AG04449 (cell line): ENCODE measurements at regions not wholly inside any gene's neighbourhood (a gene's known extent, or its start where the extent isn't known, plus 50 kb on each side); places are given as distances from the start of the nearest gene placed in this dataset.

ENCODE experiments used
- CTCF ChIA-PET: fragments of 350-600 bp; formaldehyde crosslinking; extraction: SDS; loops from one replicate; lab custom pipeline; 2021; ENCODE audit warnings: antibody characterized with exemption; lab: Yijun Ruan, JAX
- POLR2A ChIA-PET: fragments of 400-600, 350-600 bp; formaldehyde crosslinking; extraction: SDS; loops from one replicate; lab custom pipeline; 2020; ENCODE audit warnings: antibody characterized with exemption, inconsistent platforms; lab: Yijun Ruan, JAX
- DNase-seq: peaks from one replicate; pipeline ENCODE4 v3.0.0-alpha.2; 2010; ENCODE audit warnings: low read depth, low spot score
- H3K4me3 ChIP-seq: 2 replicates; pipeline ENCODE4 v1.5.1; 2011; ENCODE audit warnings: low read depth, mild to moderate bottlenecking, control low read depth, low read length
- TF ChIP-seq, protein P1 (sequence below): IDR thresholded peaks from one replicate; pipeline ENCODE4 v1.5.1; 2011; ENCODE audit warnings: mild to moderate bottlenecking, moderate library complexity, low read length, control low read depth, inconsistent platforms; ENCODE audit not compliant: insufficient read depth; ENCODE audit errors: missing control alignments

GRCh38 chr2:2754940-2755339 is 423.9 kb upstream of the MYT1L start:
- DNase-seq = no peak
- TF ChIP-seq, protein P1, sequence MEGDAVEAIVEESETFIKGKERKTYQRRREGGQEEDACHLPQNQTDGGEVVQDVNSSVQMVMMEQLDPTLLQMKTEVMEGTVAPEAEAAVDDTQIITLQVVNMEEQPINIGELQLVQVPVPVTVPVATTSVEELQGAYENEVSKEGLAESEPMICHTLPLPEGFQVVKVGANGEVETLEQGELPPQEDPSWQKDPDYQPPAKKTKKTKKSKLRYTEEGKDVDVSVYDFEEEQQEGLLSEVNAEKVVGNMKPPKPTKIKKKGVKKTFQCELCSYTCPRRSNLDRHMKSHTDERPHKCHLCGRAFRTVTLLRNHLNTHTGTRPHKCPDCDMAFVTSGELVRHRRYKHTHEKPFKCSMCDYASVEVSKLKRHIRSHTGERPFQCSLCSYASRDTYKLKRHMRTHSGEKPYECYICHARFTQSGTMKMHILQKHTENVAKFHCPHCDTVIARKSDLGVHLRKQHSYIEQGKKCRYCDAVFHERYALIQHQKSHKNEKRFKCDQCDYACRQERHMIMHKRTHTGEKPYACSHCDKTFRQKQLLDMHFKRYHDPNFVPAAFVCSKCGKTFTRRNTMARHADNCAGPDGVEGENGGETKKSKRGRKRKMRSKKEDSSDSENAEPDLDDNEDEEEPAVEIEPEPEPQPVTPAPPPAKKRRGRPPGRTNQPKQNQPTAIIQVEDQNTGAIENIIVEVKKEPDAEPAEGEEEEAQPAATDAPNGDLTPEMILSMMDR = no peak
- POLR2A ChIA-PET = no interaction called here
- H3K4me3 ChIP-seq = no peak overlapping the region
- CTCF ChIA-PET = no interaction called here

GRCh38 chr2:2751715-2752315 is 420.7 kb upstream of the MYT1L start:
- no peak overlapping the region for H3K4me3 ChIP-seq
- no peak for DNase-seq
- ChIA-PET CTCF (no interaction called here), POLR2A (no interaction called here)
- TF ChIP-seq, protein P1 = no peak

DNA sequence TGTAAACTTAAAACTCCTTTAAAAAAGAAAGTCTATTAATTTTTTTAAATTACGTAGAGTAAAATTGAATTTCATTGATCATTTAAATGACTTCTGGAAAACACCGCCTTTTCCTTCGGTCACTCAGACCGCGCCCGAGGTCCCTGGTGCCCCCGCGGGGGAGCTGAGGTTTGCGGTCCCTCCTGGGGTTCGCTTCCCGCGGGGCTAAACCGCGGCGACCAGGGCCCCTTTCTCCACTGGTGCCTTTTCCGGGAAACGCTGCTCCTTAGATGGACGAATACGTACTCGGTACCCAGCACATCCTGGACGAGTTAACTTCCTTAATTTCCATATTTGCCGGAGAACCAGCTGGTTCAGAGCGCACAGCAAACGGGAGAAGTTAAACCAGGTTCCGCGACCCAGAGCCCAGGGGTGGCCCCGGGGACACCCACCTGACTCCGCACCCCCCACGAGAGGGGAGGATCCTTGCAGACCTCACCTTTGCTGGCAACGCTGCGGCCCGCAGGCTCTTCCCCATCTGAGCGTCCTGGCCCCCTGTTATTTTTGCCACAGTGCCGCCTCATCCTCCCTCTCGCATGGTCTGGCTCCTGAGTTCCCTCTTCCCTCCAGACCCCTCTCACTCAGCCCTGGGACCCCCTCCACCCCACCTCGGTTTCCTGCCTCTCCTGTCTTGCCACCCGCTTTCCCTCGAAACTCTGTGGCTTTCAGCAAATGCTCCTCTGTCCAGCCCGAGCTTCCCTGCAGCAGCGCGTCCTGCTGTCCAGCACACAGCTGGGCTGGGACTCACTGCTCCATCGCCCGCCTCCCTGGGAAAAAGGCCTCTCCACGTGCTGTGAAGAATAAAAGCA is 420.0 kb upstream of the MYT1L start:
- TF ChIP-seq, protein P1 = no peak
- DNase-seq = no peak
- H3K4me3 ChIP-seq = no peak overlapping the region
- ChIA-PET POLR2A (no interaction called here), CTCF (no interaction called here)

DNA sequence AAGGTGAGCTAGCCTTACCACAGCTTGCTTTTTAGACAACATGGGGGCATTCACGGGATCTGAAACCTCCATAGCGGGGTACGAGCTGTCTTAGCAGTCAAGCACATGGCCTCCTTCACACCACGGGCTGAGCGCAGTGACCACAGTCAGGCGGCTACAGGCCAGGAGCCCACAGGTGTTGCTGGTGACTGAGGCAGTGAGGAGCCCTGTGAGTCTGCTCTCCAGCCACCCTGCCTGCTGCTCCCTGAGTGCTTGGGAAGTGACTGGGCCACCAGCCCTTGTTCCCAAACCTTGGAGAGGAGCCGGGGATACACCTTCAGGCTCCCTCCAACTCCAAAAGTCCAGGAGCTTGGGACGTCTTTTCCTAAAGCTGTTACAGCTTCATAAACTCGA is 418.1 kb upstream of the MYT1L start:
- CTCF ChIA-PET = no interaction called here
- TF ChIP-seq, protein P1 = no peak
- no peak overlapping the region for H3K4me3 ChIP-seq
- POLR2A ChIA-PET = no interaction called here
- DNase-seq = no peak

DNA sequence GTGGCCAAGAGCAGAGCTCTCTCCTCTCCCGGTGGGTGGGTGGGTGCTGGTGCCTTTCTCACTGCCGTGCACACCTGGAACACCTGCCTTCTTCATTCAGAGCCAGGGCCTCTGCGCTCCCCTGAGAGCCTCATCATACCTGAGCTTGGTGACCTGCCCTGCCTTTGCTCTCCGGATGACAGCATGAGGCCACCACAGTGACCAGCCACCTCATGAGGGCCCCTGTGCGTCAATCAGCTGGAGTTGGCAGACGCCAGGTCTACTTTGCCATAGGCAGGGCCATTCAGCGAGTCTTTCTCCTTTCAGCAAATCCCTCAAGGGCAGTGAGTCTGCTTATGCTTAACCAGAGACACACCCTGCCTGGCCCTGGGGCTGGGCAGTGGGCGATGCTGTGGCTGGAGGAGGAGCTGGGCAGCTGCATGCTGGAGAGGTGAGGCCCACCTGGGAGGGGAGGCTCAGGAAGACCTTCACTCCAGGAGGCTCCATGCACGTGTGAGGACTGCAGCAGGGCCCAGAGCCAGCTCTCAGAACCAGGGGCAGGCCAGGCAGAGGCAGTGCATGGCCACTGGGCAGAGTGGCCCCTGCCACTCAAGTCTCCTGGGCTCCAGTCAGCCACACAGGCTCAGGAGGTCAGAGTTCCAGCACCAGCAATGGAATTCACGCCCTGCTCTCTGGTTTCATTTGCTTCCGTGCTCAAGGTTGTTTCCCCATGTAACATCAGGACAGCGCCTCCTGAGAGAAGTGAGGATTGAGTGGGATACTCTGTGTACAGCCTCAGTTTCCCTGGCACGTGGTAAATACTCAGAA is 417.5 kb upstream of the MYT1L start:
- no peak overlapping the region for H3K4me3 ChIP-seq
- POLR2A ChIA-PET = no interaction called here
- TF ChIP-seq, protein P1 = no peak
- DNase-seq = no peak
- CTCF ChIA-PET = no interaction called here
